Gastroesophageal sphincter (tissue), 4 donors: ENCODE measurements at regions not wholly inside any gene's neighbourhood (a gene's known extent, or its start where the extent isn't known, plus 50 kb on each side); places are given as distances from the start of the nearest gene placed in this dataset.

Experiments used
- ATAC-seq: fragments of 150-250 bp; one replicate; pipeline ENCODE4 v1.9.1; 2016; ENCODE audit warnings: mild to moderate bottlenecking, moderate library complexity
- H3K27ac ChIP-seq, 4 donors: fragments of 200-600 bp; sonication (generic) in 3 of 4; 1 replicate in 3 of 4; 2 replicates in 1 of 4; pipeline ENCODE4 v1.5.1; 2016 to 2019
- H3K27me3 ChIP-seq: fragments of 200-600 bp; sonication (generic); one replicate; pipeline ENCODE4 v1.5.1; 2019
- H3K36me3 ChIP-seq, 2 donors: fragments of 200-600 bp; sonication (generic); one replicate each; pipeline ENCODE4 v1.5.1; 2019; ENCODE audit warnings: control low read depth in 1 of 2
- H3K4me1 ChIP-seq, 3 donors: fragments of 200-600 bp; sonication (generic); 1 replicate in 2 of 3; 2 replicates in 1 of 3; pipeline ENCODE4 v1.5.1; 2016 to 2019; ENCODE audit warnings: control low read depth in 2 of 3
- H3K4me3 ChIP-seq, 2 donors: fragments of 200-600 bp; sonication (generic); one replicate each; pipeline ENCODE4 v1.5.1; 2019; ENCODE audit warnings: mild to moderate bottlenecking in 1 of 2, moderate library complexity in 1 of 2
- H3K9me3 ChIP-seq, 3 donors: fragments of 200-600 bp; sonication (generic); one replicate each; pipeline ENCODE4 v1.5.1; 2017 to 2019; ENCODE audit warnings: control low read depth in 2 of 3
- CTCF ChIP-seq, 4 experiments: fragments of 200-600 bp in 2 of 4; fragments of 450-650 bp in 2 of 4; sonication (generic) in 1 of 4; IDR thresholded peaks; one replicate each; pipeline ENCODE4 v1.5.1; 2017 to 2019; ENCODE audit warnings: antibody characterized with exemption in 4 of 4, mild to moderate bottlenecking in 2 of 4, moderate library complexity in 2 of 4
- EP300 ChIP-seq: sonication (generic); formaldehyde crosslinking; IDR thresholded peaks from one replicate; pipeline ENCODE4 v1.6.1; 2017; ENCODE audit warnings: antibody characterized with exemption, mild to moderate bottlenecking
- POLR2A ChIP-seq, 2 donors: fragments of 450-650 bp; IDR thresholded peaks; one replicate each; pipeline ENCODE4 v1.6.1; 2017; ENCODE audit warnings: antibody characterized with exemption in 2 of 2, mild to moderate bottlenecking in 2 of 2, moderate library complexity in 1 of 2
- POLR2AphosphoS5 ChIP-seq: sonication (generic); formaldehyde crosslinking; IDR thresholded peaks from one replicate; pipeline ENCODE4 v1.6.1; 2017; ENCODE audit warnings: antibody characterized with exemption
- WGBS, 2 donors: methylation state at CpG; one replicate each; pipeline ENCODE4 v1.1.5; 2018; ENCODE audit warnings: low coverage in 1 of 2; 5-methylcytosine and 5-hydroxymethylcytosine counted together

- no peaks in the 10 kb centered on the region for H3K36me3 ChIP-seq
- 17 to 31% methylated on average over 2 to 3 of the region's 3 CpGs for WGBS, 2 donors
- no peak overlapping the region for H3K27ac ChIP-seq
- no peak for TF ChIP-seq POLR2AphosphoS5
- no peak for TF ChIP-seq CTCF (IDR thresholded peaks at IDR 0.05)
- no peak for TF ChIP-seq POLR2A (IDR thresholded peaks at IDR 0.05)
- TF ChIP-seq EP300 = no peak
- no peaks in the 10 kb centered on the region for H3K27me3 ChIP-seq
- no peaks in the 10 kb centered on the region for H3K9me3 ChIP-seq
- H3K4me3 ChIP-seq = no peak overlapping the region
- H3K4me1 ChIP-seq = no peaks in the 10 kb centered on the region
- no peak for ATAC-seq
These were observed 342.4 kb upstream of the GRM3 start for GRCh38 chr7:86301301-86301700.

- WGBS, 2 donors = 45 to 87% methylated on average over 2 of the region's 2 CpGs
- no peak for ATAC-seq
- Histone ChIP-seq H3K36me3 (no peaks in the 10 kb centered on the region), H3K4me3 (no peak overlapping the region), H3K9me3 (no peaks in the 10 kb centered on the region), H3K27ac (no peak overlapping the region), H3K27me3 (no peaks in the 10 kb centered on the region), H3K4me1 (no peaks in the 10 kb centered on the region)
- TF ChIP-seq POLR2AphosphoS5 = no peak
- TF ChIP-seq POLR2A (IDR thresholded peaks at IDR 0.05) = no peak
- no peak for TF ChIP-seq EP300
- no peak for TF ChIP-seq CTCF (IDR thresholded peaks at IDR 0.05)
These were observed 348.2 kb upstream of the GRM3 start for GRCh38 chr7:86295526-86295925.

GRCh38 chr7:86282014-86282682 is 361.6 kb upstream of the GRM3 start:
- H3K4me1 ChIP-seq = no peaks in the 10 kb centered on the region
- no peak for ATAC-seq
- H3K9me3 ChIP-seq = peaks cover 0 to 6% (median 0%) of the 10 kb centered on the region in 3 donors
- no peak for TF ChIP-seq CTCF (IDR thresholded peaks at IDR 0.05)
- TF ChIP-seq POLR2A (IDR thresholded peaks at IDR 0.05) = no peak
- no peak for TF ChIP-seq POLR2AphosphoS5
- no peak for TF ChIP-seq EP300
- H3K27me3 ChIP-seq = no peaks in the 10 kb centered on the region
- no peak overlapping the region for H3K4me3 ChIP-seq
- WGBS, 2 donors = 90 to 94% methylated on average over 6 to 10 of the region's 38 CpGs
- H3K27ac ChIP-seq = no peak overlapping the region
- H3K36me3 ChIP-seq = no peaks in the 10 kb centered on the region

- ATAC-seq = no peak
- Histone ChIP-seq H3K4me3 (no peak overlapping the region), H3K9me3 (peaks cover 0 to 11% (median 0%) of the 10 kb centered on the region in 3 donors), H3K27ac (no peak overlapping the region), H3K36me3 (no peaks in the 10 kb centered on the region), H3K27me3 (no peaks in the 10 kb centered on the region), H3K4me1 (no peaks in the 10 kb centered on the region)
- no peak for TF ChIP-seq POLR2AphosphoS5
- no peak for TF ChIP-seq POLR2A (IDR thresholded peaks at IDR 0.05)
- no peak for TF ChIP-seq CTCF (IDR thresholded peaks at IDR 0.05)
- no peak for TF ChIP-seq EP300
These were observed 363.6 kb upstream of the GRM3 start for GRCh38 chr7:86280150-86280549.

- ATAC-seq = no peak
- Histone ChIP-seq H3K4me1 (no peaks in the 10 kb centered on the region), H3K4me3 (no peak overlapping the region), H3K36me3 (no peaks in the 10 kb centered on the region), H3K9me3 (no peaks in the 10 kb centered on the region), H3K27me3 (no peaks in the 10 kb centered on the region), H3K27ac (no peak overlapping the region)
- no peak for TF ChIP-seq POLR2A (IDR thresholded peaks at IDR 0.05)
- no peak for TF ChIP-seq POLR2AphosphoS5
- no peak for TF ChIP-seq CTCF (IDR thresholded peaks at IDR 0.05)
- no peak for TF ChIP-seq EP300
- 83 to 87% methylated on average over 2 of the region's 2 CpGs for WGBS, 2 donors
These were observed 380.9 kb upstream of the GRM3 start for GRCh38 chr7:86262781-86263180.
